ENCODE measurements at regions not wholly inside any gene's neighbourhood (a gene's known extent, or its start where the extent isn't known, plus 50 kb on each side); places are given as distances from the start of the nearest gene placed in this dataset.

DNA sequence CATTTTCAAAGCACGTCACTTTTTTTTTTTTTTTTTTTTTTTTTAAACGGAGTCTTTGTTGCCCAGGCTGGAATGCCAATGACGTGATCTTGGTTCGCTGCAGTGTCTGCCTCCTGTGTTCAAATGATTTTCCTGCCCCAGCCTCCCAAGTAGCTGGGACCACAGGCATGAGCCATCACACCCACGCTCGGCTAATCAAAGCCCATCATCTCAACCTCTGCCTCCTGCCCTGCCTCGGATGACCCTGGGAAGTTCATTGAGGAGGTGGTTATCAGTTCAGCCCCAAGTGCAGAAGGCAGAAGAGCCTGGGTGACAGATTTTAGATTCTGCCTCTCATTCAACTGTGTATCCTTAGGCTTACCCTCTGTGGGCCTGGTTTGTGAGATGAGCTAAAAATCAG is 484.9 kb upstream of the EEF2KMT start:
- TF ChIP-seq, protein P1, sequence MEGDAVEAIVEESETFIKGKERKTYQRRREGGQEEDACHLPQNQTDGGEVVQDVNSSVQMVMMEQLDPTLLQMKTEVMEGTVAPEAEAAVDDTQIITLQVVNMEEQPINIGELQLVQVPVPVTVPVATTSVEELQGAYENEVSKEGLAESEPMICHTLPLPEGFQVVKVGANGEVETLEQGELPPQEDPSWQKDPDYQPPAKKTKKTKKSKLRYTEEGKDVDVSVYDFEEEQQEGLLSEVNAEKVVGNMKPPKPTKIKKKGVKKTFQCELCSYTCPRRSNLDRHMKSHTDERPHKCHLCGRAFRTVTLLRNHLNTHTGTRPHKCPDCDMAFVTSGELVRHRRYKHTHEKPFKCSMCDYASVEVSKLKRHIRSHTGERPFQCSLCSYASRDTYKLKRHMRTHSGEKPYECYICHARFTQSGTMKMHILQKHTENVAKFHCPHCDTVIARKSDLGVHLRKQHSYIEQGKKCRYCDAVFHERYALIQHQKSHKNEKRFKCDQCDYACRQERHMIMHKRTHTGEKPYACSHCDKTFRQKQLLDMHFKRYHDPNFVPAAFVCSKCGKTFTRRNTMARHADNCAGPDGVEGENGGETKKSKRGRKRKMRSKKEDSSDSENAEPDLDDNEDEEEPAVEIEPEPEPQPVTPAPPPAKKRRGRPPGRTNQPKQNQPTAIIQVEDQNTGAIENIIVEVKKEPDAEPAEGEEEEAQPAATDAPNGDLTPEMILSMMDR (IDR thresholded peaks at IDR 0.05; ENCODE audit: low read depth, low read length, poor library complexity, severe bottlenecking), result no peak
- no peak for TF ChIP-seq EZH2phosphoT487 (IDR thresholded peaks at IDR 0.05; ENCODE audit: borderline replicate concordance, low read length)
